HG02943 (cell line): ENCODE measurements at regions not wholly inside any gene's neighbourhood (a gene's known extent, or its start where the extent isn't known, plus 50 kb on each side); places are given as distances from the start of the nearest gene placed in this dataset.

Source experiments
- ATAC-seq: cut with Tn5 transposase; IDR thresholded peaks from one replicate; pipeline ENCODE4 v1.9.1; 2021; ENCODE audit warnings: mild to moderate bottlenecking, low read depth, moderate library complexity; ENCODE audit not compliant: unreplicated experiment

- ATAC-seq = no peak
Observed at GRCh38 chr2:57886161-57886786, 160.3 kb upstream of the VRK2 start.

GRCh38 chr2:57888463-57888862 is 158.1 kb upstream of the VRK2 start:
- ATAC-seq = no peak

- ATAC-seq = no peak
Observed at GRCh38 chr2:57890464-57890863, 156.1 kb upstream of the VRK2 start.

GRCh38 chr2:57891086-57891712 is 155.4 kb upstream of the VRK2 start:
- ATAC-seq = no peak

- ATAC-seq = peak; percentile 55
Observed at GRCh38 chr2:57892920-57893319, 153.7 kb upstream of the VRK2 start.

GRCh38 chr2:57893347-57893746 is 153.3 kb upstream of the VRK2 start:
- no peak for ATAC-seq

- ATAC-seq = no peak
Observed at GRCh38 chr2:57893786-57894185, 152.8 kb upstream of the VRK2 start.

GRCh38 chr2:57894381-57894780 is 152.2 kb upstream of the VRK2 start:
- ATAC-seq = no peak

- ATAC-seq = no peak
Observed at GRCh38 chr2:57897920-57898319, 148.7 kb upstream of the VRK2 start.

GRCh38 chr2:57899898-57900297 is 146.7 kb upstream of the VRK2 start:
- no peak for ATAC-seq

GRCh38 chr2:57902578-57902977 is 144.0 kb upstream of the VRK2 start:
- ATAC-seq = no peak

GRCh38 chr2:57906152-57906732 is 140.4 kb upstream of the VRK2 start:
- peak; percentile 61 for ATAC-seq

- ATAC-seq = no peak
Observed at GRCh38 chr2:57907411-57907810, 139.2 kb upstream of the VRK2 start.

GRCh38 chr2:57908736-57909161 is 137.9 kb upstream of the VRK2 start:
- ATAC-seq = peak; percentile 84

GRCh38 chr2:57918126-57918525 is 128.5 kb upstream of the VRK2 start:
- no peak for ATAC-seq

GRCh38 chr2:57920342-57920939 is 126.2 kb upstream of the VRK2 start:
- no peak for ATAC-seq

- no peak for ATAC-seq
Observed at GRCh38 chr2:57934659-57935058, 111.9 kb upstream of the VRK2 start.

- no peak for ATAC-seq
Observed at GRCh38 chr2:57936216-57936615, 110.4 kb upstream of the VRK2 start.

GRCh38 chr2:57937456-57937855 is 109.2 kb upstream of the VRK2 start:
- ATAC-seq = no peak

GRCh38 chr2:57941816-57942215 is 104.8 kb upstream of the VRK2 start:
- ATAC-seq = no peak

- no peak for ATAC-seq
Observed at GRCh38 chr2:57943315-57943714, 103.3 kb upstream of the VRK2 start.

GRCh38 chr2:57947398-57947797 is 99.2 kb upstream of the VRK2 start:
- ATAC-seq = no peak
